GM21360 (cell line): ENCODE measurements at regions not wholly inside any gene's neighbourhood (a gene's known extent, or its start where the extent isn't known, plus 50 kb on each side); places are given as distances from the start of the nearest gene placed in this dataset.

Experiments
- ATAC-seq: cut with Tn5 transposase; IDR thresholded peaks from one replicate; pipeline ENCODE4 v1.9.1; 2021; ENCODE audit warnings: mild to moderate bottlenecking, moderate library complexity; ENCODE audit not compliant: unreplicated experiment

DNA sequence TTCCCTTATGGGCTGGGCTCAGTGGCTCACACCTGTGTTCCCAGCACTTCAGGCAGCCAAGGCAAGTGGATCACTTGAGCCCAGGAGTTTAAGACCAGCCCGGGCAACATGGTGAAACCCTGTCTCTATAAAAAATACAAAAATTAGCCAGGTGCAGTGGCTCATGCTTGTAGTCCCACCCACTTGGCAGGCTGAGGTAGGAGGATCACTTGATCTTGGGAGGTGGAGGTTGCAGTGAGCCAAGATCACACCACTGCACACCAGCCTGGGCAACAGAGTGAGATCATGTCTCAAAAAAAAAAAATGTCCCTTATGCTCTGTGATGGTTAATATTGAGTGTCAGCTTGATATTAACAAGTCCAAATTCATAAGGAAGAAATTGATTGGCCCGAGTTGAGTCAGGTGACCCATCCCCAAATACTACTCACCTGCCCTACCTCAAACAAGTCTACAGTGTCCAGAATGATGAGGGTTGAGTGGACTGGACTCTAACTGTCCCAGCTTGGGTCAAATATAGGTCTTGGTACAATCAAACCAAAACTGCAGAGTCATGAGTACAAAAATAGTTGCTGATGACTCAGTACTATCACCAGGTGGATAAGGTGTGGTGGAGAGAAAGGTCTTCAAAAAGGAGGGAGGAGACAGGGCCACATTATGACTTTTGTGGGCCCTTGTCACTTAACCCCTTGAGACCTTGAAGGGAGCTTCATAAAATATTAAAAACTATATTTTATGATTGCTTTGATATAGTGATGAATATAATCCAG is 161.0 kb downstream of the ZNF326 start:
- peak; percentile 71 for ATAC-seq

DNA sequence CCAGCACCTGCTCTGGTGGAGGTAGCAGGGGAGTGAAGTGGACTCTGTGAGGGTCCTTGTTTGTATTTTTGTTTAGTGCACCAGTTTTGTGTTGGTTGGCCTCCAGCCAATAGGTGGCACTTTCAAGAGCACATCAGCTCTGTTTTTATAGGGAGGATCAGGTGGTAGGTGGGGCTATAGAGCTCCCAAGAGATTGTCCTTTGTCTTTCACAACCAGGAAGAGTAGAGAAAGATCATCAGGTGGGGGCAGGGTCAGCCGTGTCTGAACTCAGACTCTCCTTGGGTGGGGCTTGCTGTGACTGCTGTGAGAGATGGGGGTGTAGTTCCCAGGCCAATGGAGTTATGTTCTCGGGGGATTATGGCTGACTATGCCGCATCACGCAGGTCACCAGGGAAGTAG is 159.8 kb downstream of the ZNF326 start:
- no peak for ATAC-seq

DNA sequence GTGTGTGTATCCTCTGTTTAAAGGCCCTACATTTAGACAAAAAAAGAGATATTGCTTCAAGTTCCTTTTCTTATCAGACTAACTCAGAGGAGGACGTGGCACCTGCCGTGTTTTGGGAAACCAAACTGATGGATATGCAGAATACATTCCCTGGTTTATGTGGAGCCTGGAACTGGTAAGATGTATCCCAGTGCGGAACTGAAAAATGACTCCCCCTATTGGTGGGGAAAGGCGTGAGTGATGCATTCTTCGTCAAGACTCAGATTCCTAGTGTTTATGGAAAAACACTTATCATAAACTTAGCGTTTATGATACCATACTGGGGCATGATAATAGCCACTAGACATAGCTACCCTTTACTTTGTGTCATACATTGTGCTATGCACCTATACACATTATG is 154.2 kb downstream of the ZNF326 start:
- no peak for ATAC-seq

DNA sequence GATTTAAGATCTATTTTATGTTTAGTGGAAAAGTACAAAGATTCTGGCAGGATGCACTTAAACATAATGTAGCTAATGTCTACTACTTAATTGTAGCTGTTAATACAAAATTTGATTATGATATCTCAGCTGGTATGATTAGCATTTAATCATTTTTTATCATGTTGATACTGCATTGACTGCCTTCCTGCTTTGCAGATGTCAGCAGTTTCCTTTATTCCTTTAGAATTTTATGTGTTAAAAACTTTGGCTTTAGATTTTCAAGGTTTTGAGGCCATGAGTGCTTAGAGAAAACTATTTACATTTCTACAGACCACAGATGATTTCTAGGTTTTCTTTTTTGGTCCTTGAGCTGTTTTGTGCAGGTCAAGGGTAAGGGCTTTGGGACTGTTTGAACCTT is 152.2 kb downstream of the ZNF326 start:
- no peak for ATAC-seq

DNA sequence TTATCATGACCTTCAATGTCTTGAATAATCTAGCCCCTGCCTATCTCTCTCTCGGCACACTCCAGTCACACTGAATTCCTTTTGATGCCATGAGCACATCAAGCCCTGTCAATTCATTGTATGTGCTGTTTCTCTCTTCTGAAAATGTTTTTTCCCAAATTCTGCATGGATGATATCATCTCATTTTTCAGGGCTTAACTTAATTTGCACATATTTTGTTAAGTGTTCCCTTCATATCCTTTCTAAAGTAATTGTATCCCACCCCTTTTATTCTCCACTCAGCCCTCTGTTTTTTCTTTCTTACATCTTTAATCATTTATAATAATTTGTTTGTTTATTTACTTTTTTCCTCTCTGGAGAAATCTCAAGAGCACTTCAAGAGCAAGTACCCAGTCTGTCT is 149.9 kb downstream of the ZNF326 start:
- no peak for ATAC-seq

DNA sequence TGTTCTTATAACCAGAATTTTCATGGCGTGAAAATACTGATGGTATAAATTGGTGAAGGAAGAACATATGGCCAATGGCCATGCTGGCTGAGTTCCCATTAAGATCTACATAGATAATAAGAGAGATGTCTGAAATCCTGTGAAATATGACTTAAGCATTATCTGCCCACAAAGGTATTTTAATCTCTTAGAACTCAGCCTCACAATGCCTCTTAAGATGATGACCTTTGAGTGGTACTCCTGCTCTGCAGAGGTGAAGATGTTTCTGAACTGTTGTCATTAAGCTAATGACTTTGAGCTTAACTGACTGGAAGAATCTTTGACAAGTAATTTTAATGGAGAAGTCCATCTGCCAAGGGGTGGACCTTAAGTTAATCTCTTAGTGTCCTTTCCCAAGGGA is 148.7 kb downstream of the ZNF326 start:
- ATAC-seq, result no peak

DNA sequence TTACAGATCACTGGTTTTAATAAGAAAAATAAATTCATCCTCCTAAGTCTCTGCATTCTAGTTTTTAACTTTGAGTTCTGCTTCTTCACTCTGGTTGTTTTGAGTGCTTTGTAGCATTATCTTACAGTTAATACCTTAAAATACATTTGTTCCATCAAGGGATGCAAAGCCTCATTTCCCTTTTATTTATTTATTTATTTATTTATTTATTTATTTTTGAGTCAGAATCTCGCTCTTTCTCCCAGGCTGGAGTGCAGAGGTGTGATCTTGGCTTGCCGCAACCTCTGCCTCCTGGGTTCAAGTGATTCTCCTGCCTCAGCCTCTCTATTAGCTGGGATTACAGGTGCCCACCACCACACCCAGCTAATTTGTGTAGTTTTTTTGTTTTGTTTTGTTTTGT is 147.8 kb downstream of the ZNF326 start:
- ATAC-seq, result no peak

DNA sequence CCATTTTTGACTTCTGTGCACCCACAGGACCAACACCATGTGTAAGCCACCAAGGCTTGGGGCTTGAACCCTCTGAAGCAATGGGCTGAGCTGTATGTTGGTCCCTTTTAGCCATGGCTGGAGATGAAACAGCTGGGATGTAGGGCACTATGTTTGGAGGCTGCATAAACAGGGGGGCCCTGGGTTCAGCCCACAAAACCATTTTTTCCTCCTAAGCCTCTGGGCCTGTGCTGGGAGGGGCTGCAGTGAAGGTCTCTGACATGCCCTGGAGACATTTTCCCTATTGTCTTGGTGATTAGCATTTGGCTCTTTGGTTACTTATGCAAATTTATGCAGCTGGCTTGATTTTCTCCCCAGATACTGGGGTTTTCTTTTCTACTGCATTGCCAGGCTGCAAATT is 144.9 kb downstream of the ZNF326 start:
- no peak for ATAC-seq

DNA sequence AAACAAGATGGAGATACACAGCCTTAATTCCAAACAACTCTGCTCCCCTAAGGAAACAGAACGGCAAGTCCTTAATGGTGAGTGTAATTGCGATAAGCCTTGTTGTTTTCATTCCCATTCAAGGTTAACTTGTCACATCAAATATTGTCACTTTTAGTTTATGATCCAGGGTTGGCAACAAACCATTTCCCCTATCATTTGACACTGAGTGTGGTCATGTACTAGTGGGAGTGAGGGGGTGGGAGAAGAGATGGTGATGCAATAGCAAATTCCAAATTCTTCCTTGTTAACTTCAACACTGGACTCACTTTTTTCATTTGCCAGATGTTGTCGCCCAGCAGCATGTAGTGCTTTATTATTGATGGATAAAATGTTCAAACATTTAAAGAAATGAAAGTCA is 140.4 kb downstream of the ZNF326 start:
- no peak for ATAC-seq

DNA sequence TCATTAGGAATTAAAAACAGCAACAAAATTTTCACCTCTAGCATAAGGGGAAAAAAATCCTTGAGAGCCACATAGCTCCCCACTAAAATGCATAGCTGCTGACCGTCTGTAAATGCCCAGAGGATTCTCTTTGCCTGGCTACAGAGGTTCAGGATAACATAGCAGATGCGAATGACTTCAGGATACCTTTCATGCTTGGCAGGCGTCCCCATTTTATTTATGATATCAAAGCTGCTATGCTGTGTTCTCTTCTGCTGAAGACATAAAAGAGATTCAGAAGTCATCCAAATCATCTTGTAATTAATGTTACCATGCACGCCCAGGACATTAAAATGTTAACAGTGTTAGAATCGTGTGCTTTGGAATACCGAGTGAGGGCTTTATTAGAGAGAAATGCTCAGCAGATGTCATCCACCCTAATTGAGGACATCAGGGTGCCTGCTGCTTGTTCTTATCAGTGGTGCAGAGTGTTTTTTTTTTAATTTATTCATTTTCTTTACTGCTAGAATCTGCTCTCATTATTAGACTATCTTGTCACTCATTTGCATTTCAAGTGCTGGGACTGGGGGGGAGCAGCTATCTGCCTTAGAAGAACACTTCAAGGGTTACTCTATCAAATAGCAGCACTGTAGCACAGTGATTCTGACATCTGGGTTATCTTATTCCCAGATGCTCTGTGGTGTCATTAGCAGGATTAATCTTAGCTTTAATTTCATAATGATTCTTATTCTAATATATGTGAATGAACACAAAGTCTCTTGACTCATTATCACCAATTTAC is 139.5 kb downstream of the ZNF326 start:
- no peak for ATAC-seq

DNA sequence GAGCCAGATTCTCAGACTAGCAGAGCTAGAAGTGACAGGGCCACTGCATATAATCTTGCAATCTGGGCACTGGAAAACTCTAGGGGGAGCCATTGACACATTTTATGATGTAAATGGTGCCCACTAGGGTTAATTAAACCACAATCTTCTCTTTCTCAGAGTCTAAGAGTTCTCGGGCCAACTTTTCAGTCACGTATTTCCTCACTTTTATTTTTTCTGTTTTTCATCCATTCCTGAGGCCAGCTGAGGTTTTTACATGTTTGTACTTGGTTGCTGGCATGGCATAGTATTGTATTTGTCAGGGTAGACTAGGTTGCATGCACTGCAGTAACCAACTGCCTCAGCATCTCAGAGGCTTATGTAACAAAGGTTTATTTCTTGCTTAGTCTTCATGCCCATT is 138.2 kb downstream of the ZNF326 start:
- ATAC-seq, result peak; percentile 57

DNA sequence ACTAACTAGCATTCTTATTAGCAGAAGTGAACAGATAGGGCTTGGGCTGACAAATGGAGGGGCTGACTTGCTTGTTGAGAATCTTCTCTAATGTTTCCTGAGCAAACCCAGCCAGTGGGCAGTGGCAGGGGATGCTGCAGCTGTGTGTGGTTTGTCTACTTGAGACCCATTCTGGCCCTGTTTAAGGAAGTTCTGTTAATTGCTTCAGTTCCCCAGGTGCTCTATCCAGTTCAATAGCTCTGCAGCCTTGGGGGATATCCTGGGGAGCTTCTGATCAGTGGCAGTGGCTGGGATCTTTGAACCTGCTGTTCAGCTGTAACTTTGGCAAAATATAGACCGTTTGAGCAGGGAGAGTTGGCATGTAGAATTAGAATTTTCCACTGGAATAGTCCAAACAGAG is 137.4 kb downstream of the ZNF326 start:
- no peak for ATAC-seq

DNA sequence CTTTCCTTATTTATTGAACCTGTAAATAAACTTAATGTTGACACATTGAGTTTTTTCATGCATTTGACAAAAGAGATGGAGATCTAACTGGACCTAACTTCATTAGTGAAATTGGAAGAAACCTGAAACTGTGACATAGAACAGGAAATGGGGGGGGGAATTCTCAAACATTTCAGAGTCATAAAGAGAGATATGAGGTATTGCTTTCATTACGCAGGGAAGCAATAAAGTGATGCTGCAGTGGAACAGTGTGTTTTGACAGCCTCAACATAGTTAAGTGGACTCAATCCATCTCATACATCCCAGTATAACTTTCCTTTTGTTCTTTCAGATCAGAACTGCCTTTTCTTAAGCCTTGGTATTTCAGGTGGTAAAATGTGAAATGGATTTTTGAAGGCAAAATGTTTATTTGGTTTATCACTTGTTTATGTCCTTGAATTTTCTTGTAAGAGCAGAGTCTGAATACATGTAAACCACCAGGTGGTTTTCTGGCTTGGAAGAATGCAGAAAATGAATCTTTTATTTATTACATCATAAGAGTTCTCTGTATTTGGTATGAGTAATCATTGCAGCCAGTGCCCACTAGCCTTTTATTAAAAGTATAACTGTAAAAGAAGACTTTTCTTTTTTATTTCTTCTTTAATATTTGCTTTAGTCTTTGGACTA is 132.5 kb downstream of the ZNF326 start:
- ATAC-seq, result peak; percentile 51

DNA sequence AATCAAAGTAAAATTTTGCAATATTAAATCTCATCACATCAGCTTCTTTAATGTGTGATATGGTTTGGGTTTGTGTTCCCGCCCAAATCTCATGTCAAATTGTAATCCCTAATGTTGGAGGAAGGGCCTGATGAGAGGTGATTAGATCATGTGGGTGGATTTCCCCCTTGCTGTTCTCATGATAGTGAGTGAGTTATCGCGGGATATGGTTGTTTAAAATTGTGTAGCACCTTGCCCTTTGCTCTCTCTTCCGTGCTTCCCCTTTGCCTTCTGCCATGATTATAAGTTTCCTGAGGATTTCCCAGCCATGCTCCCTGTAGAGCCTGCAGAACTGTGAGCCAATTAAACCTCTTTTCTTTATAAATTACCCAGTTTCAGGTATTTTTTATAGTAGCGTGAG is 131.9 kb downstream of the ZNF326 start:
- no peak for ATAC-seq

DNA sequence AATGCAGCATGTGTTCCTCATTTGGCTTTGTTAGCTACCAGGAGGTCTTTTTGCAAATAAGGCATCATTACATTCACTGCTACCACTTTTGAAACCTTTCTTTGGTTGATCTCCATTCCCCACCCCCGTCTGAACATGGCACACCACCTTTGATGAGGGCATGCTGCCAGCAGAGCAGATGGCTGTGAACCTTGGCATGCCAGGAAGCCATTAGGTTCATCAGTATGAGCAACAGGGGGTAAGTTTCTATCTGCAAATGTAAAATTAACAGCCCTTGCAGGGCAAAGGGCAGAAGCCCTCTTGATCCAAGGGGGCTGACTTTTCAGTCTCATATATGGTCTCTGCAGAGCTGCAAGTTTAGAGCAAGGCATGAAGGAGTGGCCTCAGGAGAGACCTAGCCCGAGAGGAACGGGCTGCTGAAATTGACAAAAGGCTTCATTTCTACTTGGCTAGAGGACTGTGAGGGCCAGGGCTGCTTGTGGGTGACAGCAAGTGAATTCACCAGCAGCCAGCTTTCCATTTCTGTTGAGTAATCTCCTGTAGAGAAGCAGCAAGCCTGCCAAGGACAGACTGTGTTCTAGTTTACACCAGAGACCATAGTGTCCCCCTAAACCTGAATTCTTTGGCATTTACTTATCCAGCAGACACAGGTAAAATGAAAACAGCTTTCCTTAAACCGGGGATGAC is 127.9 kb downstream of the ZNF326 start:
- no peak for ATAC-seq

DNA sequence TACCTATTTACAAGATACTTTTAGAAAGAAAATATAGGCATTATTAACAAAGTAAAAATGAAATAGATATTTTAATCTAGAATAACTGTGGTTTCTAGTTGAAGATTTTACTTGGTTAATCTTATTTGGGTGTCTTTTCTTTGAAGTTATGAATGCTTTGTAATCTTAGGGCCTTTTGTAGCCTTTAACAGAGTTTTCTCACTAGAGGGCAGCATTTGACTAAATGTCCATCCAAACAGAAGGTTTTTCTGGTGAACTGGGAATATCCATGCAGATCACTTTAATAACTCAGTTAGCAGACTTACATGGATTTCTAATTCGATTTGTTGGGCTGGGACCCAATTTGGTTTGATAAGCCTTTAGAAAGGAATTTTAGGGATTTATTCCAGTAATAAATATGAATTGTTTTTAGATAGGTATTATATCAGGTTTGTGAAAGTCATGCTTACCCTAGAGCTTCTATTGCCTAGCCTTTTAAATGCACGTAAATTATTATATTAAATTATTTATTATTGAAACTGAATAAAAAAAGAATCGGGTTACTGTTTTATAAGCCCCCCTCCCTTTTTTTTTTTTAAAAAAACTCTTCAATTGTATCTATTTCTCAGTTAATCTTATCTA is 119.7 kb downstream of the ZNF326 start:
- ATAC-seq, result no peak

DNA sequence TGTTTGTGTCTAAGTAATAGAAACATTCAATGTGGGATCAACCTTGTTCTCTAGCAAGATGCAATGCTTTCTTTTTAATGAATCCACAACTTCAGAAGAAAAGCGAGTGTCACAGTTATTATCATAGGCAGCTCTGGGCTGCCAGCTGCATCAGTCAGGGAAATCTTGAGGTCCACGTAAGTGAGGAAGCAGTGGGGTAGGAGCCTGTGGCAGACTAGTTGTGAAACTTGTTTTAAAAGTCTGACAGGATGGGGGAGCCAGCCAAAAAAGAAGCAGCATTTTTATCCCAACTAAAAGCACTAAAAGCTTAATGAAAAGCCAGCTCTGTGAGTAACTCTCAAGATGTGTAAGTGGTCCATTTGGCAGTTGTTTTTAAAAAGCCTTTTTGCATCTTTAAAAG is 113.1 kb downstream of the ZNF326 start:
- no peak for ATAC-seq

DNA sequence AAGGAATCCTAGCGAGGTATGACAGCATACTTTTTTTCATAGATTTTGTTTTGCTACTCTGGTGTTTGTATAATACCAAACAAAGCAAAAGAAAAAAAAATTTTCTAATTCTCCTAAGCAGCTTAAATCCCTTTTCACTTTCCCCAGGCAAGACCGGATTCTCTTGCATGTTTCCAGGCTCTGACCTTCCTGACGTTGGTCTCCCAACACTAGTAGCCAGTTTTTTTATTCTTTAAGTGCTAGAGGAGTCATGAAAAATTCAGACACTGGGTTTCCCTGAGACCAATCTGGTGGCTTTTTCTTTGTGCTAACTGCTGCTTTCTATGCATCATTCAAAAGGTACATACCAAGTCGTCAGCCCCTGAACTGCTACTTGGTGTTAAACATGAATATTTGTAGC is 111.4 kb downstream of the ZNF326 start:
- ATAC-seq, result no peak

DNA sequence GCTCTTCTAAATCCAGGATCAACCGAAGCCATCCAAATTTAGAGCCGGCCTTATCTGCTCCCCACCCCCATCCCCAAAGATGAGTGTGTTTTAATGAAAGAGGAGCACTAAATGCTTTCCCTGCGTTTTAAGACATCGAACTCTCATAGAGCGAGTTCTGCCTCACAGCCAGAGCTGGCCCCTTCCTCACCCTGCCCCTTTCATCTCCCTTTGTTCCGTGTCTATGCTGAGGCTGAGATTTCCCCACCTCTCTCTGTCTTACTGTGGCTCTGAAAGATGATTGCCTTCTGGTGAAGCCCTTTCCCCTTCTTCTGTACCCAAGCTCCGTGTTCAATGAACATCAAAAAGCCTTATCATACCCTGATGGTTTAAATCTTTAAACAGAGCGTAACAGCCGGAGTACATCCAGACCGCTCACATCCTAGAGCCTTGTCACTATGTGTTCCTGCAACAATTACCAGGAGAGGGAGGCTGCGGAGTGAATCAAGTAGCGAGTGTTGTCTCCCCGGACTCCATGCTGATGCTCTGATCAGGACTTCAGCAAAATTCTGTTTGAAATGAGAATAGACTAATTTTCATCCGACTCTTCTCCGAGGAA is 110.1 kb downstream of the ZNF326 start:
- ATAC-seq, result no peak

DNA sequence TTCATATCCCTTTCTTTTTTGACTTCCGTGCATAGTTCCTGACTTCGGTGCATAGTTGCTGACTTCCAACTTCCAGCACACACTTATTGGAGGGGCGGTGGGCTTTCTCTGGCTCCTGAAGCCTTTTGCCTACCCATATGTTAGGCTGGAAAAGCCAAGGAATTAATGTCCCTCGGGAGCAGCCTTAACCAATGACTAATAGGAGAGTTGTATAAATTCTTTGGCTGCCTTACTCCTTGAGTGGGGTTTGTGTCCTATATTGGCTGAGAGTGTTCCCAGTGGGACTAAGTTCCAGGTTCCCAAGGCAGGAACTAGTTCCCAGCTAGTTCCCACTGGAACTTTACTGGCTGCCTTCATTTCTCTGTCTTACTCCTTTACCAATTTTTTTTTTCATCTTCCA is 105.7 kb downstream of the ZNF326 start:
- ATAC-seq, result no peak

DNA sequence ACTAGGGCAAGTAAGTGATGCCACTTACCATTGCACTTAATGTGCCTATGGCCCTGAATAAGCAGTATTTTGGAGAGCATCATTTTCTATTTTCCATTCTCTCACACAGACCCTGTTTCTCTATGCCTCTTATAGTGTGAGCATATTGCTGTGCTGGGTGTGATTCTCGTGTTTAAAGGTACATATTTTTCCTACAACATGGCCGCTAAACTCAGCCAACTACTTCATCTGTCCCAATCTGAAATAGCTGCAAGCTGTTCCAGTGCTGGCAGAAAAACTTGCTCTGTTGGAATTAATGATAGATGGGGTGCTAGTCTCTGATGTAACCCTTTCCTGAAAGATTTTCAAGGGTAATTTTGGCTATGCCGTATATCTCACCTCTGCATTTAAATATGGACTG is 97.5 kb downstream of the ZNF326 start:
- ATAC-seq, result no peak
